Stimulated activated CD8-positive, alpha-beta memory T cell treated with anti-CD3 and anti-CD28 coated beads, Interleukin-7, amount 100 ng/mL, for 4 hours (primary cell): ENCODE measurements at regions not wholly inside any gene's neighbourhood (a gene's known extent, or its start where the extent isn't known, plus 50 kb on each side); places are given as distances from the start of the nearest gene placed in this dataset.

Source experiments
- DNase-seq, 2 donors: peaks; one replicate each; pipeline ENCODE4 v3.0.0-alpha.2; 2020; ENCODE audit warnings: low read depth in 2 of 2

DNA sequence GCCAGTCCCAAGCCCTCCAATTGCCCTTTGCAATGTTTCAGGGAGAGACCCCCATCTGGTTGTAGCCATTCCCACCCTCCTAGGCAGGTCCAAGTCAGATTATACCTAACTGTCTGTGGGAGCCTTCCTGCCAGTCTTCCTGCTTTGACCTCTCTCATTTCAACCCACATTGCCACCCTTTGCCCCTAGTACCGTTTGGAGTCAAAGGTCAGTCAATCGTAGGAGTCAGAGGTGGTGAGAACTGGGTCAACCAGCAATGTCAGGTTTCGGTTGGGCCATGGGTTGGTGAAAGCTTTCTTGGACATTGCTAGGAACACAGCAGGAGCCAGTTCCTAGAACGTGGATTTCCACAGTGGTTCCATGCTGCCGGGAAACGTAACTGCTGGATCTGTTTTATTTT, 269.4 kb upstream of the GHITM start:
- no peak for DNase-seq

DNA sequence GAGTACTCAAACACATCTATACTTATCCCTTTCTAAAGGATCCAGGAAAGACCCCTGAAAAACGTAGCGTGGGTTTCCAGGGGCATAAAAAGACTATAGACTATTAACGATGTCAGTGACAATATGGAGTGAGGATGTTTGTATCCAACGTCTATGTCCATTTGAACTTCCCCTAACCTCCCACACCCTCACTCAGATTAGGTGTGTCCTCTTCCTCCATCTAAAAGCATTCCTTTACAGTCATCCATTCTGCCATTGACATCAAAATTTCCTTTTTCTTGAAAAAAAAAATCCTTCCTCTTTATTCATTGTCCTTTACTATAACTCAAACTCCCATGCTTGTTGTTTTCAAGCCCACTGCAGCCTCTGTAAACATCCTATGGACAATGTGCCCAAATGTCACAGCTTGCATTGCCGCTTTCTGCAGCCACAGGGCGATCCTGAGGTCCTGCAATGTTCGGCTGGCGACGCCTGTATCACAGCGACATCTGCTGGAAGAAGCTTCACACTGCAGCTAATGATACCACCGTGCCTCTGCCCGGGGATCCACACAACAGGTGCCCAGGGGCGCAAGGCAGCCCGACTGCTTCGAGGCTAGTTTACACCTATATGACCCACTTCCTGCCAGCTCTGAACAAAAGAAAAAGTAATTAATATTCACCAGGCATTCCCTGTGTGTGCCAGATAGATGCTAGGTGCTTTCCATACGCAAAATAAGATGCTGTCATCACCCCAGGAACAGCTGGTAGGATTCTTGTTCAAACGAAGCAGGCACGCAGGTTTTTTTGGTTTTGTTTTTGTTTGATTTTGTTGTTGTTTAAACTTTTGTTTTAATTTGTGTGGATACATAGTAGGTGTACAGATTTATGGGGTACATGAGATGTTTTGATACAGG, 267.9 kb upstream of the GHITM start:
- DNase-seq = peak; percentile 7 to 25

DNA sequence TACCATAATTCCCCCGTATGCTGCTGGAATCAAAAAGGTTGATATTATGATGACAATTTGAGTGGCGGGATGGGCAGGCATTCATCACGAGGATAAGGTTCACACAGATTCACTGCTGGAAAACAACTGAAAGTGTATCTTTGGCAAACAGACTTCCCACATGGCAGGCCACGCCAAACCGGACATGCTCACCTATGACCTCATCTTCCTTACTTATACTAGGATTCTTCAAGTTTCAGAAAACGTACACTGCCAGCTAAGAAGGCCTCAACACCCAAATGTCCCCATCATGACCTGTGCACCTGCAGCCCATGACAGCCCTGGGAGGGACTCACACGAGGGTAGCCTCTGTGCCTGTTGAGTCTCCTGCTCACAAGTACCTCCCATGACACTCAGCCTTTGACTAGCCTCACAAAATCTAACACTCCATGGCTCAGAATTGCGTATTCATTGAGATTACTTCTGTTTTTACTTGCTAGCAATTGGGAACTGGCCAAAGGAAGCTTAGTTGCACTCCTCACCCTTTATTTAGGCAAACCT, 259.0 kb upstream of the GHITM start:
- DNase-seq = no peak

DNA sequence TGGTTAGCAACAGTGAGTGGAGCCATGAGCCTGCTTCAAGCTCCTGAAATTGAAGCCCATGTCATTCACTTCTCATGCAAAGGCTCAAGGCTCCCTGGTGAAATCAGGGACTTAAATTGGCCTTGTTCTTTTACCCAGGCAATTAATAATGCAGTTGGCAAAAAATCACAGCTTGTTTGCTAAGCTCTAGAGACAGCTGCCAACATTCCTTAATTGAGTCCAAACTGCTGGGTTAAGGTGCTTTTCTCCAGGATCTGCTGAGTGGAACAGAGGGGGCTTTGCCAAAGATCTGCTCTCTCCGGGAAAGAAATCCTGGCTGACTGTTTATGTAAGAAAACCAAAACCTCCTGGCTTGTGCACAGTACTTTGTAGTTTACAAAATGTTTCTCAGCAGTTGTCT, 257.6 kb upstream of the GHITM start:
- no peak for DNase-seq

DNA sequence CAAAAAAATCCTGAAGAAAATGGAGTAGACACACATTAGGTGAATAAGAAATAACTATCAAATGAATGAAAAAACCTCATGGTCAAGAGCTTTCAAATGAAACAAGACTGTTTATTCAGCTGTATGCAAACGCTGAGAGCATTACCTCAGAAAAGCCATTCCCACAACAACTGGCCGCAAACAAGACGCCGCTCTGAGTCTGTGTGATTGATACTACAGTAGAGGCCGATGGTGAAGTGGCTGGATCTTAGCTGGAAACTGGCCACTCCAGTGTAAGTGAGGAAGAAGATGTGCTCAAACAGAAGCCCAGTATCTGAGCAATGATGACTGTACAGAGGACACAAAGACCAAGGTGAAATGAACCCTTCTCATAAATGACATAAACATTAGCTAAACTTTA, 252.4 kb upstream of the GHITM start:
- no peak for DNase-seq

DNA sequence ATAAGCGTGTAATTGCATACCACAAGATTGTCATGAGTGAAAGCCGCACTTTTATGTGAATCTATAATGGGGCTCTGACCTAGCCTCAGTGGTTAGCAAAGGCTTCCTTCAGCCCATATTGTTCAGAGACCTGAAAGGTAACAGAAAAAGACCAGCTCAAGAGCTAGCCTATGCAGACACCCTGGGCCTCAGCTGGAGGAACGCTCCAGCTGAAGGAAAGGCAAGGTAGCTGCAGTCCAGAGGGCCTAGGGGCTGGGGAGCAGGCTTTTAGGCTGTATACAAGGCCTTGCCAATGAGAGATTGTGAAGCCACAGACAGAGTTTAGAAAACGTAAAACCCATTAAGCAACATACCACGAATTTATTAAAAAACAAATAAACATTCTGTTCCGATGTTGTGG, 246.6 kb upstream of the GHITM start:
- DNase-seq = no peak

DNA sequence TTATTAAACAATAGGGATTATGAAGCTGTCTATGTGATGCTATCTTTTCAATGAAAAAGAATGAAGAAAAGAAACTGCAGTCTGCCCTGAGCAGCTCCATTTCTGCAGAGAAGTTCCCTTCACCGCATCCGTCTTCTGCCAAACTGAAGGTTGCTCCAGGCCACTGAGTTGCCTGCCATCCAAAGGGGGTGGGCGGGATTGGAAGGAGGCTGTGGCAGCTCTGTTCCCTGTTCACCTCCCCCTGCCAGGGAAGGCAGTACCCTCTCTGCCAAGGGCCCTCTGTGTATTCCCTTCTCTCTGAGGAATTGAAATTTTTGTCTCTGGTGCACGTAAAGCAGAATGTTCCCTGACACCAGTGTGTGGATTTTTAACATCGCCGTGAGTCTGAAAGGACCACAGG, 243.1 kb upstream of the GHITM start:
- DNase-seq = no peak

DNA sequence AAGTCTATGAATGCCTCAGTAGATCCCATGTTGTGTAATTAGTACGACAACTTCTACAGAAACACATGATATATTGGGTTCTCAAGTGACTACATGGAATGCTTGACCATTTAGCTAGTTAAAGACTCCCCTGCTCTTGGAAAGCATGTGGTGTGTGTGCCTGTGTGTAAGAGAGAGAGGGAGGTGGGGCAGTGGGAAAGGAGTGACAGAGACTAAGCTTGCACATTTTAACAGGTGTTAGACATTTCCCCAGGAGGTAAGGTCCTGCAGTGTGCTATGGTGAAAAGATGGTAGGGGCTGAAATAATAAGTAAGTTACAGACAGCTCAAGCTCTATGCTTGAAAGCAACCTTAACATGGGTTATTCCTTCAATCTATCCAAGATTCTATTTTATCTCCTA, 241.7 kb upstream of the GHITM start:
- DNase-seq = no peak

DNA sequence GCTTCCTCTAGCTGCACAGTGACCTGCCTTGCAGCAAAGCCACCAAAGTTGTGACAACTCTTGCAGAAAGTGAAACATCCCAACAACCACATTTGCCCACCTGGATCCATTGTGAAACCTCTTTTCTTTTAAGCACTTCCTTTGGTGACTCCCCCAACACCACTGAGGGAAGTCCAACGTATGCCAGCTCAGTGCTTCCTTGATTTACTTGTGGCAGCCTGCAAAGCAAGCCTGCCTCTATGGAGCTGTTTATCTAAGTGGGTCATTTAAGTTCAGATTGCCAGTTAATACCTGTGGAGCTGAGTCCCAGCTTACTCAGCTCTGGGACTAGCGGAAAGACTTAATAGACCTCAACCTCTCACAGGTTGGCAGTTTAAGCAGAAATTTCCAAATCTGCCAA, 230.8 kb upstream of the GHITM start:
- DNase-seq = no peak

DNA sequence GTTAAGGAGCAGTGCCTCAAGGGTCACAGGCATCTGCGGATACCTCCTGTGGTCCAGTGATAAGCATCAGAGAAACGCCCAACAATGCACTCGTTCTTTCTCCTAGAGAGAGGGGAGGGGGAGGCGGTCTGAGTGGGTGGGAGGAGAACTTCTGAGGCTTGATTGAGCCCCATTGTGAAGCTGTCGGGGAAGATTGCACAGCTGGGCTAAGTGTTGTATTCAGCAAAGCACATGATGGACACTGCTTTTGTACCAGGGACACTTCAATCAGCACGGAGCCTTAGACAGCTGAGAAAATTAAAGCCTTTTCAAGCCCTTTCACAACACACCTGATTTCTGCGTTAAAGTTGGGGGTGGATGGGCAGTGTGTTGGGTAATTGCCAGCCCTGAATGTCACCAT, 230.3 kb upstream of the GHITM start:
- no peak for DNase-seq

DNA sequence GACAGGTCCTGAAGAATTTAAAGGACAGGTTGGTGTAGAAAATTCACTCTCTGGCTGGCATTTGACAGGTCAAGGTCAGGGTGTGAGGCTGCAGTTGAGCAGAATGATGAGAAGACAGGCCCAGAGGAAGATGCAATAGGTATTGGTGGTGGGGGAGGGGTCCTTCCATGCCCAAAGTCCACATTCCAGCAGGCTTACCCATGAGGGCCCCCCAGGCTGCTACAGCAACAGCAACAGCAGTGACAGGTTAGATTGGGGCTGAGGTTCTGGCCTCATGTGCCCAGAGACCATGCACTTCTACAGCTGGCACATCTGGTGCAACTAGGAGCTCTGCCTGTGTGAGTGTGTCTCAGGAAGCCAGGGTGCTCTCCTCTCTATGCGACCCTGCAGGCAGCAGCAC, 223.5 kb upstream of the GHITM start:
- no peak for DNase-seq

DNA sequence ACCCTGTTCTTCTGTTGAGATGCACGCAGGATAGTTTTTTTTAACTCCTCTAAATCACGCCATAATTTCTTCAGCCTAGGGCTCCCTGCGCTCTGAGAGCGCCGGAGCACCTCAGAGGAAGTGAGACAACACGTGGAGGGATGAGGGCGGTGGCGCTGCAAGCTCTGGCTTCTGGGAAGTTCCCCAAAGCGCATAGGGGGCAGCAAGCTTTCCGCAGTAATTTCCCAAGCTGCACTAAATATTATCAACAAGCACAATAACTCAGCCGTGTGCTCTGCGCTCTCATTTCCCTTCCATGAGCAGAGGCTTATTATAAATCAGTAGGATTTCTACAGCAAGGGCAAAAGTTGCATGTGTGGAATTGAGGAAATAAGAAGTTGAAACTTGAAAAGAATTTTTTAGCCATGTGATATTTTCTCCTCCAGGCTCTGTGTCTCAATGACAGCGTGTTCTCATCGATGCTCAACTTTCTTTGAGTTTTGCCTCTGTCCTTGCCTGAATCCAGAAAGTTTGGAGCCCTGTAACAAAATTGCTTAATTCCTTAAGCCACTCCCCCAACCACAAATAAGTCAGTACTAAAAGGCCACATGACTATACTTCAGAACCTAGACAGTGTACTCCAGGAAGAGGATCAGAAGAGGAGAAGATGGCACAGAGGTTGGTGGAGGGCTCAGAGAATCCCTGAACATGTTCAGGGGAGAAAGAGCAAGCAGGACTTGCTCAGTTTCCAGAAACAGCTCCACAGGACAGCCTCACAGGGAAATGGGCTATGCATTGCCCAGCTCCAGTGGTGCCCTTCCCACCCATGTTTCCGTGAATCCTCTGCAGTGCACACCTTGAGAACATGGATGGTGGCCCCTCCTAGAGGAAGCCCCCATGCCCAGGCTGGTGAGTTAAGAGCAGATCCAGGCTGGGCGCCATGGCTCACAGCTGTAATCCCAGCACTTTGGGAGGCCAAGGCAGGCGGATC, 221.5 kb upstream of the GHITM start:
- no peak for DNase-seq

DNA sequence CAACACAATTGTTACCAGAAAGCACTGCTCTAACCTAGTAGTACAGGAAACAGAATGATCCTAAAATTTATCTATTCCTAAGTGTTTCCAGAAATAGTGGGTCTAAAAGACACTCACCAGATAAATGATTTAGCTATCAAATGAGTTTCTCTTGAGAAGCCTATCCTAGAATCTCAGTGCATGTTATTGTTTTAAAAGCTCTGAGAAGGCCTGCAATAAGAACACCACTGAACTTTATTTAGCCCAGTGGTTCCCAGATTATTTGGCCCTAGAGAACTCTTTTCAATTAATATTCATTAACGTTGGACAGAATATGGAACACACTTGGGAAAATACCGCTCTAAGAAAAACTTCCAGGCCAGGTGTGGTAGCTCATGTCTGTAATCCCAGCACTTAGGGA, 220.1 kb upstream of the GHITM start:
- DNase-seq = no peak

DNA sequence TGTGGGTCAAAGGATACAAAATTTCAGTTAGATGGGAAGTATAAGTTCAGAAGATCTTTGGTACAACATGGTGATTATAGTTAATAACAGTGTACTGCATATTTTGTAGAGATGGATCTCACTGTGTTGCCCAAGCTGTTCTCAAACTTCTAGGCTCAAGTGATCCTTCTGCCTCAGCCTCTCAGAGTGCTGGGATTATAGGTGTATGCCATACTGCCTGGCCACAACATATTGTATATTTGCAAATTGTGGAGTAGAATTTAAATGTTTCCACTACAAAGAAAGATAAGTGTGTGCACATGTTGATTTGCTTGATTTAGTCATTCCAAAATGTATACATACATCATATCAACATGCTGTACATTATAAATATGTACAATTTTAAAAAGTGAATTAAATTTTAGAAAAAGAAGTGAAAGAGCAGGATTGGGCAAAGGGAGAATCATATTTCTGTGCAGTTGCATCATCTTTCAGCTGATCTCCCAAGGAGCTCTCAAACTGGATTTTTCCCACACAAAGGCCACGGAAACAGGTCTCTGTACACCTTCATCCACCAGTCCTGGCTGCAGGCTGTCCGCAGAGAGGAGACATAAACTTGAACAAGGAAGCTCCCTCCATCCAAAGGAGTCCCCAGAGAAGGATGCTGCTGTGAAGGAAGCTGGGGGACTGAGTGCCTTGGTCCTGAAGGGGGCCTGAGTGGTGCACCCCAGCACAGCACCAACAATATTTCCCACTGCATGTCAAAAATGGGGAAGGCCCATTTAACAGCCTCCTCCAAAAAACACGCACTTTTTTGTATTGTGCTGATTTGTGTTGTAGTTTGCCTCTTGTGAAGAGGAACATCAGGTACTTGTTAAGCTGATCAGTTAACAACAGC, 217.1 kb upstream of the GHITM start:
- DNase-seq = no peak

DNA sequence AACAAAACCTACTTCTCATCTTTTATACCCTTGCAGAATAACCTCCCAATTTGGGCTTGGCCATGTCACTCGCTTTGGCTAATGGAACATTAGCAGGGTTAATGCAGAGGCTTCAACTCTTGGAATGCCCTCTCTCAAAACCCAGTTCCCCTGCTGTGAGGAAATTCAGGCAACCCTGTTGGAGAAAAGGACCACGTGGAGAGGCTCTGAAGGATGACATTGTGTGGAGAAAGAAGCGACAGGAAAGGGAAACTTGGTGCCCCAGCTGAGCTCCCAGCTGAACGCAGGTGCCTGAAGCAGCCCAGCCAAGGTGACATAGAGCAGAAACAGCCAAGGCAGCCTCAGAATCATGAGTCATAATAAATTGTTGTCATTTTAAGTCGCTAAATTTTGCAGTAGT, 214.2 kb upstream of the GHITM start:
- DNase-seq = no peak

DNA sequence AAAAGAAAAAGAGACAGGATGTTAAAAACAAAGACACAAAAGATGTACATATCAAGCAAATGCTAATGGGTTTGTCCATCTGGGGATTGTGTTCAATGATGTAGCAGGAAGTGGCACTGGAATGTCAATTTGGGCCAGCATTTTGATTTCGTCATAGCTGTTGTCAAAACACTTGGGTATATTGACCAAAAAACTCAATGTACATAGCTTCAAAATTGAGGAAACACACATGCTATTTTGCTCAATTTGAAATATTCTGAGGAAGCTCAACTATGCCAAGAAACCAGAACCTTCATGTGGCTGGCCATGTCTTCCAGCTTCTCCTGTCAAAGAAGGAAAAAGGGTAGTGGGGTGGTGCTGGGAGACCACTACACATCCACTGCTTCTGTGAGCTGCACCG, 212.7 kb upstream of the GHITM start:
- DNase-seq = no peak

DNA sequence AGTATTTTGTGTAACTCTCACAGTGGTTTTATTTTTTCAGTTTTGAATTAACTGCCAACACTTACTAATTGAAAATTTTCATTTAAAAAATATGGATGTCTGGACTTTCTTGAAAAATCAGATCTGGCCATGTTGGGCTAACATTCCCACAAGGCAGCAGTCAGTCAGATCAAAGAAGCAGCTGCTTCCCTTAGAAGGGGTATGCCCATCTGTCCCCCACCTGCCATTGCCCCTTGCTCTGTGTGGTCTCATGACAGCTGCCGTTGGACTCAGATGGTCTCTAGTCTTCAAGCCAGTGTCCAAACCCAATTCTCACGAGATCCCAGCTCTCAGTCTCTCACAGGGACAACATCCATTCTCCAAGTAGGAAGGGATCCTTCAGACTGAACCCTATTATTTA, 212.1 kb upstream of the GHITM start:
- DNase-seq = no peak

DNA sequence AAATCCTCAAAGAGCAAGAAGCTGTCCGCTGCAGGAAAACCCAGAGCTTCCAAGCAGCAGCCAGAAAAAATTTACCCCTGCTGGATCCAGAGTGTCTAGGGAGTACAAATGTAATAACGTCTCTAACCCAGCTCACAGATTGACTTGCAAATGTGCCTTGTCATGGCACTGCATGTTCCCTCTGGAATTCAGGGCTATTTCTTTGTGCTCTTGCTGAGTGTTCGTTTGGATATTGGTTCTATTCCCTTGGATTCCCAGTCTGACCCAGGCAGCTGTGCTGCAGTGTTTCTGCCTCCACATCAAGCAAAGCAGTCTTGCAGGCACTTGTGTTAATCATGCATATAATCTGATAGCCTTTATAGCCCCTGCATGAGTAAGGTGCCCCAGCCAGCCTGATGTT, 209.9 kb upstream of the GHITM start:
- no peak for DNase-seq

DNA sequence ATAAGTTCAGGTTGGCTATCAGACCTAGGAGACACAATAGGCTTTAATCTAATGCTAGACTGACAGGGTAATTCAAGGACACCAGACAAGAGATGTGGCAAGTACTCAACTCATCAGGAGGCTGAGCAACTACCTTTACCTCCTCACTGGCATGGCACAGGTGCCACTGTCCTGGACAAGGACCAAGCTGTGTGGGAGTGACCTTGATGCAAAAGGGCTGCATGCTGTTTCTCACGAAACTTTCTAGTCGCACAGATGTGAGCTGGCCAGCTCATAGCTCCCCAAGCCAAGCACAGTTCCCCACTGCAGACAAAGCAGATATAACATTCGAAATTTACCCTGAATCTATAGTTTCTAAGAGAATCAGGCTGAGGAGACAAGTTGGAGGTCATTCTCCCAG, 207.6 kb upstream of the GHITM start:
- DNase-seq = no peak

DNA sequence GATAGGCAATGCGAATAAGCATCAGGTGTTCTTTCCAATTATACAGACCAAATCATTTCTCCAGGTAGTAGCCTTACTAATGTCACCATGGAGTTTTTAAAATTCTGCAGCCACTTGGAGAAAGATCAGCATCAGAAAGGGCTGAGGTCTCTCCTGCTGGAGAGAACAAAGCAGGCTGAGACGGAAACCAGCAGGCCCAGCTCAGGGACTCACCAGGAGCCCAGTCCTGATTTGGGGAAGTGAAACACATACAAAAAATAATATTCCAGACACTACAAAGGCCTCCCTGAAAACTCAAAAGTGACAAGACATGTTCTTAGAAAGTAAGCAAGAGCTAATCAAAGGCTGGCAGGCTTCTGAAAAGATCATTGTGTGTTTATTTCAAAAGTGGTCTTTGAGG, 207.1 kb upstream of the GHITM start:
- DNase-seq = no peak

DNA sequence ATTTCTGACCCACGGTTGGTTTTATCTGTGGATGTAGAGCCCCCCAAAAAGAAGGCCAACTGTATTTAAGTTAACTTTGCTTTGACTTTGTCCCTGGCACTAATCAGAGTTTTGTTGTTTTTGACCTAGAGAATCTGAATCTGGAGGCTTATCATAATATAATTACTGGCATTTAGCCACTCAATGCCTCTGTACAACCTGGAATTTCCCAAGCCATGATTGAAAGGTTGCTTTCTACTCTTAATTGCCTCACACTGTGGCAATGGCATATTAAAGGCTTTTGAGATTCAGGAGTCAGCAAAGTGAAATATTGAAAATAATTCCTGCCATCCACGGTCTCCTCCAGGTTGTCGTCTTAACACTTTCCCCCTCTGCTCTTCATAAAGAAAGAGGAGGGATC, 205.2 kb upstream of the GHITM start:
- no peak for DNase-seq
